GM18511 (cell line): ENCODE measurements at regions not wholly inside any gene's neighbourhood (a gene's known extent, or its start where the extent isn't known, plus 50 kb on each side); places are given as distances from the start of the nearest gene placed in this dataset.

ENCODE experiments used
- ATAC-seq: cut with Tn5 transposase; IDR thresholded peaks from one replicate; pipeline ENCODE4 v1.9.1; 2021; ENCODE audit warnings: mild to moderate bottlenecking, moderate library complexity; ENCODE audit not compliant: unreplicated experiment

DNA sequence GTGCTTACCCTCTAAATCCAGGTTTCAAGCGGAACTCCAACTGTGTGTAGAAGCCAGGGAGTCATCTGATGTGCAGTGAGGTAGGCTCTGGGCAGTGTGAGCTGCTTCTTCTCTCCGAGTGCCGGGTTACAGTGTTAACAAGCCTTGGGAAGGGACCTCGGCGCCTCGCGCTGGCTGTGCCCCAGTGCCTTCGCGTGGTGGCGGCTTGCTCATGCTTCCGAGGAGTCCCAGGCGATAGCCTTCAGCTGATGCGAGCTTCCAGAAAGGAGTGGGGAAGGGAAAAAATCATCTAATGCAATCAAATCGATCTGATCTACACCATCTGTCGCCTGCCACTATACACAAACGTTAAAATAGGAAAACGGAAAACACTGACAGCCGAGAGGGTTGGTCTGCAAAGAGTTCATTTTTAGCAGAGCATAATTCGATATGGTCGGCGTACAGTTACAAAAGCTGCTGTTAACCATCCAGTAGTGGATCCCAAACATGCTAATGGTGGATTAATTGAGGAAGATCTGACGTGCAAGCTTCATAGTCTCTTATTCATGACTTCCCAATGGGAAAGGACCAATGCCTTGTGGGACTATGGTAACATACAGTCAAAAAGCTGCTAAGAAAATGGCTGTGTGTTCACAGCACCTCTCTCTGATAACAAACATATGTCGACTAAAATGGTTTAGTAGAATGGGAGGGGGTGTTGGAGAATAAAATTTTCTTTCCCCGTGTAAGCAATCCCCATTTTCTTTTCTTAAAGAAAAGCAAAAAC is 128.7 kb upstream of the DPYD start:
- ATAC-seq: no peak

DNA sequence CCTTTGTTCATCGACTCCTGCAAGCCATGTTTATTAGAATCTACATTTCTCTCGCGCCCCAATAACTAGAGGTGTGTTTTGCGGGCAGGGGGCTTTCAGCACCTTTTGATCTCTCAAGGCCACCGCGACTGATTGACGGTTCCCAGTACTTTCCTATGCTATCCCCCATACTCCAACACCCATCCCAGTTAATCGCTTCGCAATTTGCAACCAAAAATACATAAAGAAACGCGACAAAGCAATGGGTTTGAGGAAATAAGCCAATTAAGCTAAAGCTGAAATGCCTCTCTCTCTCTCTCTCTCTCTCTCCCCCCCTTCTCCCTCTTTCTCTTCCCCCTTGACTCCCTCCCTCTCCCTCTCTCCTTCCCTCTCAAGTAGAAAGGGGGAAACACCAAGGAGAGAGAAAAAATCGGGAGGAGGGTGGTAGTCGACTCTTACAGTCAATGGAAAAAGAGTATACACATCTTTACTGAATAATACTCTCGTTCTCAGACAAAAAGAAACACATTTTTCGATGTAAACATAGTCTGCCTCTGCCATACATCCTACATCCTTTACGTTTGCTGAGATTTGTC is 128.0 kb upstream of the DPYD start:
- no peak for ATAC-seq

GRCh38 chr1:98048244-98048643 is 127.4 kb upstream of the DPYD start:
- ATAC-seq: peak; percentile 65

- ATAC-seq: no peak
Observed at GRCh38 chr1:98047171-98047570, 126.3 kb upstream of the DPYD start.

DNA sequence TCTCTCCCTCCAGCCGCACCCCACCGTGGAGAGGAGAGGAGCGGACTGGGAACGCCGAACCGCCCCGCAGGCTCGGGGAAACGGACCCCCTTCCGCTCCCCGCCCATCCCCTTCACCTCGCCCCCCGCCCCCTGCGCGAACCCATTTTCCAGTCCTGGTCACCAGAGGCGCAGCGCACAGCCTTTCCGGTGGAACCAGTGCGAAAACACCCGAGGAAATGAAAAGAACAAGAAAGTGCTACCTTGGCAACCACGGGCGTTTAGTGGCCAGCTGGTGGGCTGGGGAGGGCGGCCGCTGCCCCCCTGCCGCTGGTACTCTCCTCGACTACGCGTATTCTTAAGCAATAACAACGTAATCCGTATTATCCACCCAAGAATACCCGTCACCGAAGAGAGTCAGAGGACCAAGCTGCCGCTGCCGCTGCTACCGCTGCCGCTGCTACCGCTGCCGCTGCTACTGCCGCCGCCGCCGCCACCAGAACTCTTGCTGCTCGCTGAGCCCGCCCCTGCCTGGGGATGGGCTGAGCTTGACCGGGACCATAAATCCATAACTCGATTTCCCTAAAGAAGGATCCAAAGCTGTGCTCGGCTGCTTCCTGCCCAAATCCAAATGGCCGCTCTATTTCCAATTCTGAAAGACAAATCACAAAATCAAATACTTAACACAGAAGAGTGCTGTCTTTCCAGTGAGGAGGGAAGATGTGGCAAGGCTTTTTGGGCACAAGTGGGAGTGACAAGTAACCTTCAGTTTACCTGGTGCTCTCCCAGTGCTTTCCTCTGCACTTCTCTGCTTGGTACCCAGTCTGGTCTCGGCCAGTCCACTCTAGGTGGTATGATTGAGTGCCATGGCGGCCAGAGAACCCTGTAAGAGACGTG is 125.2 kb upstream of the DPYD start:
- ATAC-seq: no peak

GRCh38 chr1:98045211-98045766 is 124.5 kb upstream of the DPYD start:
- no peak for ATAC-seq

DNA sequence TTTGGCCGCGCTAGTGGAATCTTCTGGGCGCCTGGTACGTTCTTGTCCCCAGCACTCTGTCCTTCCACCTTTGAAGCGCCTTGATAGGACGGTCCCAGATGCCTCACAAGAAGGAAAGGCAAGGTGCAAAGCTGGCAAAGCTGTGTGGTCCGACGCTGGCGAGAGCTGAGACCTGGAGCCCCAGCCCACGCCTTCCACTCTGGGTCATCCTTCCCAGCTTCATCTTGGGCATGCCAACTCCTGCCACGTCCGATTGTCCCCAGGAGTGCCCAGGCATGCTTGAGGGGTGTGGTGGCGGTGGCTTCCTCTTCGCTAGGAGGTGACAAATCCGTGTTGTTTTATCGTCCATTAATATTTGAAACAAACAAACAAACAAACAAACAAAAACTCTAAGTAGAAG is 123.9 kb upstream of the DPYD start:
- ATAC-seq: no peak

DNA sequence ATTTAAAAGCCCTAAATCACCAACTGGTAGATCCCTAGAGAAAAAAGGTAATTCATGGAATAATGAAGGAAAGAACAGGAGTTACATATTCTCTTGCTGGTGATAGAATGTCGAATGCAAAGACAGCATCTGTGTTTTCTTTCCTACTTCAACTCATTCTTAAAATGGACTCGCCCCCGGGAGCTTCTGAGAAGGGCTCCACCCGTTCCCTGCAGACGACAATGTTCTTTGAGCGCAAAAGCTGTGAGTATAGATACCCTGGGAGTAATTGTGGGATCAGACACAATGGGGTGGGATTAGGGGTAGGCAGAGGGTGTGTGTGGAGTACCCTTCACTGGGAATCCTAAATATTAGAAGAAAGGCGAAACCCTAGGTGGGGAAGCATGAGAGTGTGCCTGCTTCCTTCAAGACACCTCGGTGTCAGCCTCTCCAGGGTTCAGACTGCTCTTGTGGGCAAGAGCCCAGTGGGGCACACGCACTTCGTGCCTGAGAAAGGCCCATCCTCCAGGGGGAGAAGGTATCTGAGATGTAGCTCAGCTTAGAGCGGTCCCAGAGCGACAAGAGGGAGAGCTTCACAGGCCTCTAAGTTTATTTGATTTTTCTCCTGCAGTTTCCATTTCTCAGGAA is 123.3 kb upstream of the DPYD start:
- no peak for ATAC-seq

DNA sequence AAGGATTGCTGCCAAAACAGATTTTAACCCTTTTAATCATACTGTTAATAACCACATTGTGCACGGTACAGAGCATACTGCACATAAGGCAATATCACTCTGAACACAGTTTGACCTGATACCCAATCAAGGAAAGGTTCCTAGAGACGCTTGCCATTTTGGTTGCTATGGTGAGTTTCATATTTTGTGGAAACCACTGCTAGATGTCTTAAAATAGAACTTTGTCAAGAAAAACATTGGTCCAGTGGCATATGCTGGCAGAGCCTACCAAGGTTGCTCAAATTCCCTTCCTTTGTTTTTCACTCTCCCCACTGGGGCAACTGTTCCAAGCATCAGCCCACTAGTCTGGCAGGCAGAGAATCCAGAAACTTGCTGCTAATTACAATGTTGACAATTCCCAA is 114.8 kb upstream of the DPYD start:
- ATAC-seq: no peak

DNA sequence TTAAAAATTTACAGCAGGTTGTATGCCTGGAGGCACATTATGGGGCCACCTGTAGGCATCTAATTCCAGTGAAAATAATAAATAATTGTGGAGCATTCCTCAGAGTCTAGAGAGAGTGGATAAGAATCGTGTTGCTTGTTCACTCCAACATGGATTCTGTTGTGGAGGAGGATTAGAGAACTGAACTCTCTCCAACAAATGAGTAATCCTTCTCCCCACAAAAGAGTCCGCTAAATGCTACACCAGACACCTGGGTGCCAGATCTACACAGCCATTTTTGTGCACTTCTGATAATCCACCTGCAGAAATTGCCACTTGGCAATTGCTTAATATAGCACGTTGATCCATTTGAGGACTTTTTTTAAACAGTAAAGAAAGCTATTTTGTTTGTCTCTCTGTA is 113.7 kb upstream of the DPYD start:
- ATAC-seq: no peak

DNA sequence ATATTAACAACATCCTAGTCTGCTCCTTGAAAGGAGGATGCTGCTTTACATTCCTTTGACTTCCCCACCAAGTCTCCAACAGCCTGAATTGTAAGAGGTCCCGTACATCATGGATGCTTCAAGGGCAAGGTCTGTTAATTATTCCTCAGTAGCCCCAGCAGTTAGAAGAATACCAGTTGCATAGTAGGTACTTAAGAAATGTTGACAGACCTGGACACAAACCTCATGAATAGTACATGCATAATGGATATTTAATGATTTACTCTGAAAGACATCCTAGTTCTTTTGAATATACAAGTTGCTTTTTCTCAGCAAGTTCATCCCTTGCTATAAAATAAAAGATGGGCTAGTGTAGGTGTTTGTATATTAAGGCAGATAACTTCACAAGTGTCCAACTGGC is 112.1 kb upstream of the DPYD start:
- ATAC-seq: no peak

- no peak for ATAC-seq
Observed at GRCh38 chr1:98030976-98031375, 110.1 kb upstream of the DPYD start.

DNA sequence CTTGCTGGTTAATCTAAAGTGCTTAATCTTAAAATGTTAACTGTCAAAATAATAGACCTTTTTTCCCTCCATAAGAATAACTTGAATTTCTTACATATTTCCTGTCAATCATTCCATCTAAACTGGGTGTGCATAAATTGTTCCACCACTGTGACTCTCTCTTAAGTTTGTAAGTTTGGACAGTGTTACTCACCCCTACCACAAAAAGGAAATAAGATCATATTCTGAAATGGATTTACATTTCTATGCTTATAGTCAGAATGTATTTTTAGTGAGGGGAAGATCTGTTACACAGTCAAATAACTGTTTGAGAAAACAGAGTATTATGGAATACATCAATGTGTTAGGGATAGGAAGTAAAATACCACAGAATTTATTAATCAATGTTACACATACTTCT is 109.6 kb upstream of the DPYD start:
- no peak for ATAC-seq

DNA sequence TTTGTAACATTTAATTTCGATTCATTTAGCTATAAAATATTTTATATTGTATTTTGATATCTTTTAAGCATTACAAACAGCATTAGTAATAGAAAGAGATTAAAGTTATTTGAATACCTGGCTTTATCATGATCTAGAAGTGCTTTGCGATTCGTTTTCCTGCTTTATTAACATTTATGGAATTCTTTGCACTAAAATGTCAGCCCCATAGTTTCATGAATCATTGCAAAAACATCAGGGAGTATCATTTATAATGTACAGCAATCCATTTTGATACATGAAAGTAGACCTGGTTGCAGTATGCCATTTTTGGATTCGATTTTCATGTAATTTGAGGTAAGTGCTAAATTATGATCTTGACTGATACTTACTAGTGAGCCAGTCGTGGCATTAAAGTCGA is 108.0 kb upstream of the DPYD start:
- ATAC-seq: no peak

- no peak for ATAC-seq
Observed at GRCh38 chr1:98027103-98027705, 106.4 kb upstream of the DPYD start.

GRCh38 chr1:98025858-98026257 is 105.0 kb upstream of the DPYD start:
- no peak for ATAC-seq

GRCh38 chr1:98021126-98021525 is 100.3 kb upstream of the DPYD start:
- ATAC-seq: no peak

DNA sequence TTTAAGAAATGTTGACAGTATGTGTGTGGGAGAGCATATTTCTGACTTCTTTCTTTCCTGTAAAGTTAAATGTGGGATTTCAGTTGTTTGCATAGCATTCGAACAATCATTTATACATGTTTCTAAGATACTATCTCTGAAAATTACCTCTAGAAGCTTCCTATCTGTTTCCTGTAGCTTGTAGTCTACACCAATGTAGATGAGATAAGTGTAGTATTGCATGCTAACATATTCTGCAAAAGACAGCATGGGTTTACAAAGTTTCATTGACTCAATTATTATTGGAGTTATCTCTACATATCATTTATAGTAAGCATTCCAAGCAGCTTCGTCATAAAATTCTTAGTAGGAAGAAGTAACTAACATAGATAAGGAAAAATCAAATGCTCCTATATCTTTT is 98.9 kb upstream of the DPYD start:
- ATAC-seq: no peak

DNA sequence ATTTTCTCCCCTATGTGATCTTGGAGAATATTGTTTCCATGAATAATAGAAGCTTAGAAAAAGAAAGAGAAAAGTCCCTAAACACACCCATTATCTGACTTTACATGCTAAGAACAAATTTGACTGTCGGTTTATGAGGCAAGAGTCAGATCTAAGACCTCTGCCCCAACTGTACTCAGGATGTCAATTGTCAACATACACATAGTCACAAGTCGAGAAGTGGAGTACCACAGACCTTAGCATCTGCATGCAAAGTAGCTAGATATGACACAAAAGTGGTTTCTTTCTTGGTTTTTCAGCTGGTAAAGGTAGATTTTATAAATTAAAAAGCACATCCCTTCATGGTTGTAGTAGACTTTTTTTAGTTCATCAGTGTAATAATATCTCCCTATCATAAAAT is 97.2 kb upstream of the DPYD start:
- no peak for ATAC-seq

GRCh38 chr1:98017184-98017583 is 96.3 kb upstream of the DPYD start:
- ATAC-seq: no peak

DNA sequence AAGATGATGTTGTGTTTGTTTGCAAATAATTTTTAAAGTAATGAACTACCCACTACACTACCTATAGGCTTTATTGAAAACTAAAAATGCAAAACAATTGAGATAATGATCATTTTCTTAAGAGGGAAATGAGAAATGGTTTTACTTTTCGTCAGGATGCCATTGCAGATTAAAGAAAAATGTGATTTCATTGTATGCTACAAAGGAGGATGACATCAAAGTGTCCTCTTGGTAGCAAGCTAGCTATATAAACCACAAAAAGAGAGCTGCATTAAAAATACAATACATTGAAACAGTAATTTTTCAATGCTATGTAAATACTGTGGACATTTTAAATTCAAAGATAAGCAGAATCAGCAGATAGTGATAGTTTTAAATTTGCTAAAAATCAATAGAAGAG is 87.5 kb upstream of the DPYD start:
- ATAC-seq: no peak
